HG02943 (cell line): ENCODE measurements at regions not wholly inside any gene's neighbourhood (a gene's known extent, or its start where the extent isn't known, plus 50 kb on each side); places are given as distances from the start of the nearest gene placed in this dataset.
A peak's percentile ranks its signal among the peaks of the same experiment; 100 is the strongest.
"Not testable (repeated sequence)": the region's sequence is repeated elsewhere in the genome, so short reads cannot be mapped to it uniquely, and the experiment has no call there.

ENCODE experiments used
- ATAC-seq: cut with Tn5 transposase; IDR thresholded peaks from one replicate; pipeline ENCODE4 v1.9.1; 2021; ENCODE audit warnings: mild to moderate bottlenecking, low read depth, moderate library complexity; ENCODE audit not compliant: unreplicated experiment

DNA sequence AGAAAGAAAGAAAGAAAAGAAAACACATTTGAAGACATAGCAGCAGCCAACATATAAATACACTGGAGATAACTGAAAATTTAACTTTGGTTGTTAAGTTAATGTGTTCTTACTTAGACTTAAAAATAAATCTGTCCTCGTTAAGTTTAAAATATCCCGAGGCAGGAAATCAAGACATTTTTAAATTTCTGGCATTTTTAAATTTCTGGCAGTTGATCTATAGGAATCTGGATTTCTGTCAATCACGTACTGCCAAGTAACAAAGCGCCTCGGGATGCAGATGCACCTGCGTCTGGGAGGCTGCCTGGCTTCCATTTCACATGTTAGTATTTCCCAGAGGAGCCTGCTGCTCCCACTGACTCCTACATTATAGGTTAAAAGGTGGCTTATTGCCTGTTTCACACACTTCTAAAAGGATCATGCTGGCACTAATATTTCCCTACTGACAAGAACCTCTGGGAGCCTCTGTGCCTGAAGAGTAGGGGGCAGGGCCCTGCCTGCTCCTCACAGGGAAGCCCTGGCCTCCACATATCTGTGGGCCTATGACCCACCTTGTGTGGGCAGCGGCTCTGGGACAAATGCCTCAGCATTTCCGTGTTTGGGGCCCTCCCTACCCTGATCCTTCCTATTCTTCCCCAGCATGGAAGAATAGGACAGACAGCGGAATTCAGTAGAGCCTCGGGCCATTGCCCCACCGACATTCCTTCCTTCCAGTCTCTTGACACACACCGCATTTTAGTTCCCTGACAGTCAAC is 62.8 kb upstream of the ATP12A start:
- no peak for ATAC-seq

DNA sequence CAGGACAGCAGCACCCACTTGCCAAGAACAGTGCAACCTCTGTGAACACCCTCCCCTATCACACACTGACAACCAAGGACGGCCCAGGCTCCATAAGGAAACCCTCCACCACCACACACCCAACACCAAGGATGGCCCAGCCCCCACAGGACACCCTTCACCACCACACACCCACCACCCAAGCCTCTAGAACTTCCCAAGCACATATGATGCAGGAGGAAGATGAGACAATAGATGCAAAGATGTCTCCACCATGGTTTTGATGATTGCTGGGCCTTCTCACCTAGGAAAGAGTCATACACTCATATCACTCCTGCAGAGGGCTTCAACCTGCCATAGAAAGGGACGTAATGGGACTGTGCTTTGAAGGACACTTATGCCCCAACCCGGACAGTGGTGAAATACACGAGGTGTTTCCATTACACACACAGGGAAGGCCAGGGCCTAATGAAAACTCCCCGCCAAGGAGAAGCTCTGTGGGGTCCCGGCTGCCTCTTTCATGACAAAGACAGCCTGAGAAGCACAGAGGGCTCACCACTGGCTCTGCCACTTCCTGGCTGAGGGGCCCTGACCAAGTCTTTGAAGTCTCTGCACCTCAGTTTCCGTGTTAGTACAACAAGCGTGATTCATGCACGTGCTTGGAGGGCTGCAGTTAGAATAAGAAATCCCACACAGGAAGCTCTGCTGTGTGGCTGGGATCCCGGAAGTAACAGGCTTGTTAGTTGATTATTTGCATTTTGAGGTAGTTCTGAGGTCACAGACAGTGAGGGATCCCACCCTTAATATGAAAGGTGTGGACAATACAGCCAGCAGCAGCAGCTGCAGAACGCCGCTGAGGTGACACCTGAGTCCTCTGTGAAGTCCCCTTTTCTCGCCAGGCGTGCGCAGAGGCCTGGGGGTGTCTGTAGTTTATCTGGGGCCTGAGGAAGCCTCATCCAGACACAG is 61.9 kb upstream of the ATP12A start:
- peak; percentile 92 for ATAC-seq

DNA sequence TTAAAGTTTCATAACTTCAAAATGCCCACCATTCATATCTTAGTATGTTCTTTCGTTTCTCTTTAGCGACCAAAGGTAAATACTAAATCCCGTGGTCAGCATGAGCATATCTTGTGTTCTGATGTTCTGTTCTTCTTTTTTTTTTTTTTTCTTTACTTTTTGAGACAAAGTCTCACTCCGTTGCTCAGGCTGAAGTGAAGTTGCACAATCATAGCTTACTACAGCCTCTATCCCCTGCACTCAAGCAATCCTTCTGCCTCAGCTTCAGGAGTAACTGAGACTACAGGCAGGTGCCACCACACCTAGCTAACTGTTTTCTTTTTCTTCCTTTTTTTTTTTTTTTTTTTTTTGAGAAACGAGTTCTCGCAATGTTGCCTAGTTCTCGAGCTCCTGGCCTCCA is 60.9 kb upstream of the ATP12A start:
- ATAC-seq: no peak

DNA sequence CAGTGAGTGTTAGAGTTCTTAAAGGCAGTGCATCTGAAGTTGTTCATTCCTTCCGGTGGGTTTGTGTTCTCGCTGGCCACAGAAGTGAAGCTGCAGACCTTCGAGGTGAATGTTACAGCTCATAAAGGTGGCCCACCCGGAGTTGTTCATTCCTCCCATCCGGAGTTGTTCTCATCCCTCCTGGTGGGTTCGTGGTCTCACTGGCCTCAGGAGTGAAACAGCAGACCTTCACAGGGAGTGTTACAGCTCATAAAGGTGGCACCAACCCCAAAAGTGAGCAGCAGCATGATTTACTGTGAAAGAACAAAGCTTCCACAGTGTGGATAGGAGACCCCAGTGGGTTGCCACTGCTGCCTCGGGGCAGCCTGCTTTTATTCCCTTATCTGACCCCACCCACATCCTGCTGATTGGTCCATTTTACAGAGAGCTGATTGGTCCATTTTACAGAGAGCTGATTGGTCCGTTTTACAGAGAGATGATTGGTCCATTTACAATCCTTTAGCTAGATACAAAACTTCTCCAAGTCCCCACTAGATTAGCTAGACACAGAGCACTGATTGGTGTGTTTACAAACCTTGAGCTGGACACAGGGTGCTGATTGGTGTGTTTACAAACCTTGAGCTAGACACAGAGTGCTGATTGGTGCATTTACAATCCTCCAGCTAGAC is 57.6 kb upstream of the ATP12A start:
- not testable (repeated sequence) for ATAC-seq

DNA sequence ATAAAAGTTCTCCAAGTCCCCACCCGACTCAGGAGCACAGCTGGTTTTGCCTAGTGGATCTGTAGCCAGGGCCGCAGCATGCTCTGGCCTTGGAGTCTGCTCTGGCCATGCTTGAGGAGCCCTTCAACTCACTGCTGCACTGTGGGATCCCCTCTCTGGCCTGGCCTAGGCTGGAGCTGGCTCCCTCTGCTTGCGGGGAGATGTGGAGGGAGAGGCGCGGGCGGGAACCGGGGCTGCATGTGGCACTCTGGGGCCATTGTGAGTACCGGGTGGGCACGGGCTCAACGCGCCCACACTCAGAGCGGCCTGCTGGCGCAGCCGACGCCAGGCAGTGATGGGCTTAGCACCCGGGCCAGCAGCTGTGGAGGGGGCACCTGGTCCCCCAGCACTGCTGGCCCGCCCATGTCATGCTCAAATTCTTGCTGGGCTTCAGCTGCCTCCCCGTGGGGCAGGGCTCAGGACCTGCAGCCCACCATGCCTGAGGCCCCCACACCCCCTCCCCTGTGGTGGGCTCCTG is 57.0 kb upstream of the ATP12A start:
- no peak for ATAC-seq

DNA sequence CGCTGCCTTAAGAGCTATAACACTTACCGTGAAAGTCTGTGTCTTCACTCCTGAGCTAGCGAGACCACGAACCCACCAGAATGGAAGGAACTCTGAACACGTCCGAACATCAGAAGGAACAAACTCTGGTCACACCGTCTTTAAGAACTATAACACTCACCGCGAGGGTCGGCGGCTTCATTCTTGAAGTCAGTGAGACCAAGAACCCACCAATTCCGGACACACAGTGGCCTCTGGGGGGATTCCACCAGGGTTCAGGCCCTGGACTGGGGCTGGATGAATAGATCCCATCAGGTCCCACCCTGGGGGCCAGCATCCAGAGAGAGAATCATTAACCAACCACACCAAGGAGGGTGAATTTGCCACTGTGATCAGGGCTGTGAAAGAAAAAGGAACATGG is 55.8 kb upstream of the ATP12A start:
- no peak for ATAC-seq

DNA sequence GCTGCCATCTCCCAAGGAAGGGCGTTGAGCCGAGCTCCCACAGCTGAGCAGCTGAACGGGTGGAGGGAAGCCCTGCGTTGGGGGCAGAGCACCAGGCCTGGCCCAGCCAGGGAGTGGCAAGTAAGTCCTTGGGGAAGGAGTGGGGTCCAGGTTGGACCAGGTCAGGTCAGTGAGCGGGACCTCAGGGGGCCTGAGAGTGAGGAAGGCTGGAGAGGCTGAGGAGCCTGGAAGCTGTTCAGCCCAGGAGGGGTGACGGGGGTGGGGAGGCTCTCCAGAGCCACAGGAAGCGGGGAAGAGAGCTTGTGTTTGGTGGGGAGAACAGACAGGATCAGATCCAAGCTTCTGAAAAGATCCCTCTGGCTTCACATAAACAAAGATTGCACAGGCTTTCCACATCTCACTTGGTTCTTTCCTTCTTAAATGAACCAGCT is 55.4 kb upstream of the ATP12A start:
- no peak for ATAC-seq

DNA sequence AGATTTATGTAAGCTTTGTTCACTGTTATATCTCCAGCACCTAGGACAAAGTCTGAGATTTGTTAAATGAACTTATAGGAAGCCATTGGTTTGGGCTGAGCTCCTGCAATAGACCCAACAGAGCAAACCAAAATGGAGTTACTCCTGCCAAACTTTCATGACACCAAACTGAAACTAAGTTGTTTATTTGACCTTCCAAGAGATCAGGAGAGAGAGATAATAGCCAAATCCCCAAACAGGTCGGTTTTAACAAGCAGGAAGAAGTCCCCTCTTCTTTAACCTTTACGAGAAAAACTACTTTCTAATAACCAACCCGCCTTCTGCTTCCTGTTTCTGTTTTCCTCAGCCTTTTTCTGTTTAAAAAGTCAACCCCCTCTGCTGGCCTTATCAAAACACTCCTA is 54.9 kb upstream of the ATP12A start:
- no peak for ATAC-seq

DNA sequence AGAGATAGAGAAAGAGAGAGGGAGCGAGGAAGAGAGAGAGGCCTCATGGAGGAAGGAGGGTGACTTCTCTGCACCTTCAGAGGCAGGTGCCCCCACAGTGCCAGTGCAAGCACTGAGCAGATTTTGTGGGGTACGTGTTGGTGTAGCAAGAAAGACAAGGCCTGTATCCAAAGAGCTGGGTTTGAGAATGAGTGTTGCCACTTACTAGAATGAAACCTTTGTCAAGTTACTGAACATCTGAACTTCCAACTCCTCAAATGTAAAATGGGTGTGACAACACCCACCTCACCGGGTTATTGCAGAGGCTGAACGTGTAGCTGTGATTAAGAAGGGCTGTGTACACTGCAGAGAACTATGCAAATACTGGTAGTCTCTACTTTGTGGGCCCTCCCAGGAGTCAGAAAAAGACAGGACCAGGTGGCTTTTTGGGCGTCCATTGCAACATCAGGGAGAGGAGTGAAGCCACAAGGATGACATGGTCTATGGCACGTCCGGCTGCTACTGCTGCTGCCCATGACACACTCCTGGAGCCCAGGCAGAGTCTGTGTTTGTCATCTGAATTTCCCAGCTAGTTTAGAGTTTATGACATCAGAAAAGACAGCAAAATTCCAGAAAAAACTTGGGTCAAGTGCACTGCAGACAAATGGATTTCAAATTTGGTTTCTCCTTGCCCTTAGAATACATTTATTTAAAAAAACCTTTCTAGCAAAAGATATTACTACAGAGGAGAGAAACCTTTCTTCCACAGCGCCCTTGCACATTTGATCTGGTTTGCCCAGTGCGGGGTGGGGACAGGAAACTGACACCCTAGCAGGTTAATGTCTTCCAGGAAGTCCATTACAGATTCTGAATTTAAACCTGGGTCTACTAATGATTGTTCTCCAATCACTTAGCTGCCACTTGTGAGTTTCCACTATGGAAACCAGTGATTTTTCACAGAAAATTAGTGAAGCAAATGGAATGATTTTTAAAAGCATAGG is 54.0 kb upstream of the ATP12A start:
- no peak for ATAC-seq

DNA sequence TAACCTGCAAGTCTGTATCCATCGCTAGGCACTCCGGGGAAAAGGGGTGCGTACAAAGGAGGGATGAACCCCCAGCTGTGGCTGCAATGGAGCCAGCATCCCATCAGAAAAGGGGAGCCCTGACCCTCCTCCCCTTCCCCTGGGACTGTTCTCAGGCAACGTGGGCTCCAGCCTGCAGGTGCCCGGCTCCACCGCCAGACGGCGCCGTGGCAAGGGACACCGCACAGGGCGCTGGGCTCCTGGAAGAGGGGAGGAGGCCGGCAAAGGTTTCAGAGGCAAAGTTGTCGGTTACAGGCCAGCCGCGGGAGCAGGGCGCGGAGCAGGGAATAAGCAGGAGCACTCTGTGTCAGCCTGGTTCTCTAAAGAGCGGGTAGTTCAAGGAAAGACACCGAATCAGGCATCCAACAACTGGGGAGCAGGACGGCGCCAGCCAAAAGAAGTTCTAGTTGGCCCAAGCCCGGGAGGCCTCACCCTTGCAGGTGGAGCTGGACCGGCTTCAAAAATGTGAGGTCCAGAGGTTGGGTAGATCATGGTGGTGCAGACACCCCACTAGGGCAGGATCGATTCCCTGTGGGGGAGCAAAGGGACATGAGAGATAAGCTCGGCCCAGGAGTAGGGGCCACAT is 53.0 kb upstream of the ATP12A start:
- ATAC-seq: no peak

DNA sequence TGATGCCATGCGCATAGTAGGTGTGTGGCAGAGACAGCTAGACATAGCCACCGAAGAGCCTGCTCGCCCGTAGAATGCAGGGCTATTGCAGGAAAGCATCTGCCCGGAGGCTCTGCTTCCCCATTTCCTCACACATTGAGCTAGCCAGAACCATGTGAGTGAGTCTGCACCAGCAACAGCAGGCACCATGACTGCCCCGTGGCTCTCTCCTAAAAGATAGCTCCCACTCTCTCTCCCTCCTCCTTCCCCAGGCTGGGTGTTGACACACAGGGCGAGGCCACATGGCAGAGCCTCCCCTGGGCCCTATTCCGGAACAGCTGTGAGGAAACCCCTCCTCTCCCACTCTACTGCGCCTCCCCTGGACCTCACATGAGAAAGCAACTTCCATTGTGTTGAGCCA is 52.3 kb upstream of the ATP12A start:
- no peak for ATAC-seq

DNA sequence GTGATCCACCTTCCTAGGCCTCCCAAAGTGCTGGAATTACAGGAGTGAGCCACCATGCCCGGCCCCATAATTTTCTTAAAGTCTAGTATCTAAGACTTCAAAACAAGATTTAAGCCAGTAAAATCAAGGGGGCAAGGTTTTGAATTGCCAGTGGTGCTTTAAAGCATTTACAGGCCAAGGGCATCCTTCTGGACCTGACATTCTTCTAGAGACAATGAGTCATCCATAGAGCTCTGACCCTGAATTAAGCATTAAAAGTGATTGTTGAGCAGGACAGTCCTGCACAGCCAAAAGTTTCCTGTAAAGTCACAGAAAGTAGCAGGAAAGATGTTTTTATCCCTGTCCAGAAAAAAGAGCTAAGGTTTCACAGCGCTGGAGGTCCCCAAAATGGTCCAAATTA is 50.9 kb upstream of the ATP12A start:
- no peak for ATAC-seq

DNA sequence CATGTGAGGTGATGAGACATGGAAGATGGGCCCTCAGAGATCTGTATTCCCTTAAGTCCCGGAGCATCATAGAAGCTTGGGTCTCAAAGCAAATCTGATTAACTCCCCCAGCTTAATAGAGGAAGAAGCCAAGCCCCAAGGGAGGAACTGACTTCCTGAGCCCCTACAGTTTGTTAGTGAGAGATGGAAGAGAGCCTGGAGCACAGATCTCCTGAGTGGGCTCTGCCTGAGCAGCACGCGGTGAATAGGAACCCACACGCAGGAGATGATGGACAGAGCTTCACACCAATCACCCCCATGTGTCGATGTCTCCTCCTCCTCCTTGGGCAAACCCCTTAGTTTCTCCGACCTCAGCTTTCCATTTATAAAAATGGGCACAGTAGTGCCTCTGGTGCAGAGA is 50.1 kb upstream of the ATP12A start:
- ATAC-seq: no peak
